Fibroblast of lung (primary cell): ENCODE measurements at regions not wholly inside any gene's neighbourhood (a gene's known extent, or its start where the extent isn't known, plus 50 kb on each side); places are given as distances from the start of the nearest gene placed in this dataset.
"Not testable (repeated sequence)": the region's sequence is repeated elsewhere in the genome, so short reads cannot be mapped to it uniquely, and the experiment has no call there.

Experiments
- DNase-seq, 2 donors: peaks; one replicate each; pipeline versions ENCODE4 v3.0.0 to v3.0.0-alpha.2; 2010; ENCODE audit warnings: low read depth in 2 of 2
- H2AFZ ChIP-seq: 2 replicates; pipeline ENCODE4 v1.5.1; 2012; ENCODE audit warnings: low read length, control low read depth, inconsistent platforms
- H3K27ac ChIP-seq: 2 replicates; pipeline ENCODE4 v1.5.1; 2011; ENCODE audit warnings: low read length, control low read depth; ENCODE audit not compliant: insufficient read depth
- H3K27me3 ChIP-seq: 2 replicates; pipeline ENCODE4 v1.5.1; 2011; ENCODE audit warnings: mild to moderate bottlenecking, low read length; ENCODE audit not compliant: control insufficient read depth, insufficient read depth
- H3K36me3 ChIP-seq: 2 replicates; pipeline ENCODE4 v1.5.1; 2011; ENCODE audit warnings: low read length; ENCODE audit not compliant: control insufficient read depth, insufficient read depth
- H3K4me1 ChIP-seq: 2 replicates; pipeline ENCODE4 v1.5.1; 2011; ENCODE audit warnings: low read length; ENCODE audit not compliant: control insufficient read depth, insufficient read depth; ENCODE audit errors: extremely low read depth
- H3K4me2 ChIP-seq: 2 replicates; pipeline ENCODE4 v1.5.1; 2011; ENCODE audit warnings: low read length, control low read depth; ENCODE audit not compliant: insufficient read depth; ENCODE audit errors: extremely low read depth
- H3K4me3 ChIP-seq, 4 experiments: fragments of 200-600 bp in 1 of 4; sonication (generic) in 1 of 4; replicated peaks in 1 of 4; 2 replicates each; pipeline ENCODE4 v1.5.1; 2011 to 2016; ENCODE audit warnings: low read length in 4 of 4, low read depth in 3 of 4, mild to moderate bottlenecking in 3 of 4, control low read depth in 2 of 4, inconsistent platforms in 1 of 4, mixed read lengths in 1 of 4; ENCODE audit not compliant: insufficient read depth in 1 of 4; ENCODE audit errors: control extremely low read depth in 1 of 4
- H3K79me2 ChIP-seq: 2 replicates; pipeline ENCODE4 v1.5.1; 2012; ENCODE audit warnings: mild to moderate bottlenecking, low read length, inconsistent platforms; ENCODE audit not compliant: control insufficient read depth, insufficient read depth
- H3K9ac ChIP-seq: 2 replicates; pipeline ENCODE4 v1.5.1; 2011; ENCODE audit warnings: mild to moderate bottlenecking, low read length, control low read depth; ENCODE audit not compliant: insufficient read depth
- H3K9me3 ChIP-seq: 2 replicates; pipeline ENCODE4 v1.5.1; 2012; ENCODE audit warnings: low read depth, low read length; ENCODE audit not compliant: control insufficient read depth, insufficient read depth
- H4K20me1 ChIP-seq: 2 replicates; pipeline ENCODE4 v1.5.1; 2011; ENCODE audit warnings: low read length; ENCODE audit not compliant: control insufficient read depth, insufficient read depth; ENCODE audit errors: extremely low read depth
- CTCF ChIP-seq, 2 donors: IDR thresholded peaks in 1 of 2; conservative IDR thresholded peaks in 1 of 2; 1 replicate in 1 of 2; 2 replicates in 1 of 2; pipeline ENCODE4 v1.5.1; 2011 to 2012; ENCODE audit warnings: low read length in 2 of 2, control low read depth in 1 of 2, inconsistent platforms in 1 of 2, low read depth in 1 of 2, mild to moderate bottlenecking in 1 of 2
- EZH2 ChIP-seq: IDR thresholded peaks from 2 replicates; pipeline ENCODE4 v1.5.1; 2012; ENCODE audit warnings: low read length, control low read depth, mild to moderate bottlenecking; ENCODE audit errors: missing control alignments

- Histone ChIP-seq H4K20me1 (no peaks in the 10 kb centered on the region), H3K4me1 (no peaks in the 10 kb centered on the region), H3K4me2 (no peak overlapping the region), H3K79me2 (no peaks in the 10 kb centered on the region), H2AFZ (no peak overlapping the region), H3K36me3 (no peaks in the 10 kb centered on the region), H3K4me3 (no peak overlapping the region), H3K9me3 (no peaks in the 10 kb centered on the region), H3K27ac (no peak overlapping the region), H3K9ac (no peak overlapping the region), H3K27me3 (no peaks in the 10 kb centered on the region)
- TF ChIP-seq CTCF (conservative IDR thresholded peaks at IDR 0.05 in 1 of 2, IDR thresholded peaks at IDR 0.05 in 1 of 2; ENCODE audit: low read depth in 1 of 2, low read length in 2 of 2), result no peak
- TF ChIP-seq EZH2, result no peak
- no peak for DNase-seq
Observed at GRCh38 chr9:75499812-75500211, 390.7 kb upstream of the PCSK5 start.

- Histone ChIP-seq H3K9ac (no peak overlapping the region), H4K20me1 (no peaks in the 10 kb centered on the region), H3K27ac (no peak overlapping the region), H3K36me3 (no peaks in the 10 kb centered on the region), H3K9me3 (no peaks in the 10 kb centered on the region), H3K4me2 (no peak overlapping the region), H3K79me2 (no peaks in the 10 kb centered on the region), H3K27me3 (no peaks in the 10 kb centered on the region), H2AFZ (no peak overlapping the region), H3K4me1 (no peaks in the 10 kb centered on the region), H3K4me3 (no peak overlapping the region)
- DNase-seq, result no peak
- TF ChIP-seq CTCF (conservative IDR thresholded peaks at IDR 0.05 in 1 of 2, IDR thresholded peaks at IDR 0.05 in 1 of 2; ENCODE audit: low read depth in 1 of 2, low read length in 2 of 2) (no peak), EZH2 (no peak)
Observed at GRCh38 chr9:75500479-75500878, 390.0 kb upstream of the PCSK5 start.

- not testable (repeated sequence) for H3K4me3 ChIP-seq, H3K4me1 ChIP-seq, DNase-seq, H3K79me2 ChIP-seq, H3K9ac ChIP-seq, H3K9me3 ChIP-seq, H2AFZ ChIP-seq, H3K27ac ChIP-seq, H4K20me1 ChIP-seq, H3K36me3 ChIP-seq, H3K4me2 ChIP-seq, H3K27me3 ChIP-seq
Observed at GRCh38 chr9:75500940-75501339, 389.5 kb upstream of the PCSK5 start.

GRCh38 chr9:75504721-75505120 lies 385.8 kb upstream of the PCSK5 start:
- Histone ChIP-seq H3K9ac (no peak overlapping the region), H3K4me1 (no peaks in the 10 kb centered on the region), H3K4me3 (no peak overlapping the region), H3K9me3 (no peaks in the 10 kb centered on the region), H3K36me3 (no peaks in the 10 kb centered on the region), H3K4me2 (no peak overlapping the region), H3K27ac (no peak overlapping the region), H3K27me3 (no peaks in the 10 kb centered on the region), H4K20me1 (no peaks in the 10 kb centered on the region), H2AFZ (no peak overlapping the region), H3K79me2 (no peaks in the 10 kb centered on the region)
- TF ChIP-seq EZH2 (no peak), CTCF (conservative IDR thresholded peaks at IDR 0.05 in 1 of 2, IDR thresholded peaks at IDR 0.05 in 1 of 2; ENCODE audit: low read depth in 1 of 2, low read length in 2 of 2) (no peak)
- no peak for DNase-seq
